Activated CD4-positive, alpha-beta memory T cell treated with anti-CD3 and anti-CD28 coated beads, Interleukin-2, amount 10 ng/mL, durations not matched to agents 7 days and 5 days (primary cell): ENCODE measurements at regions not wholly inside any gene's neighbourhood (a gene's known extent, or its start where the extent isn't known, plus 50 kb on each side); places are given as distances from the start of the nearest gene placed in this dataset.

ENCODE experiments used
- CTCF ChIA-PET: fragments of 350-600 bp; sonication (Branson Sonifier 250); formaldehyde crosslinking; loops from one replicate; lab custom pipeline; 2021; ENCODE audit warnings: antibody characterized with exemption, inconsistent platforms; lab: Charles Lee
- POLR2A ChIA-PET: fragments of 350-600 bp; sonication (Branson Sonifier 250); formaldehyde crosslinking; loops from one replicate; lab custom pipeline; 2021; ENCODE audit warnings: antibody characterized with exemption; lab: Charles Lee
- DNase-seq: peaks from one replicate; pipeline ENCODE4 v3.0.0-alpha.2; 2020
- H3K27ac Mint-ChIP-seq: one replicate; pipeline ENCODE4 v1.8.0; 2021; ENCODE audit warnings: mild to moderate bottlenecking, mixed read lengths
- H3K27me3 Mint-ChIP-seq: one replicate; pipeline ENCODE4 v1.8.0; 2021; ENCODE audit warnings: mixed read lengths
- H3K36me3 Mint-ChIP-seq: one replicate; pipeline ENCODE4 v1.8.0; 2021; ENCODE audit warnings: low read depth, mixed read lengths
- H3K4me1 Mint-ChIP-seq: one replicate; pipeline ENCODE4 v1.8.0; 2021; ENCODE audit warnings: mixed read lengths
- H3K4me3 Mint-ChIP-seq: one replicate; pipeline ENCODE4 v1.8.0; 2021; ENCODE audit warnings: mild to moderate bottlenecking, mixed read lengths
- H3K9me3 Mint-ChIP-seq: one replicate; pipeline ENCODE4 v1.8.0; 2021; ENCODE audit warnings: mixed read lengths

DNA sequence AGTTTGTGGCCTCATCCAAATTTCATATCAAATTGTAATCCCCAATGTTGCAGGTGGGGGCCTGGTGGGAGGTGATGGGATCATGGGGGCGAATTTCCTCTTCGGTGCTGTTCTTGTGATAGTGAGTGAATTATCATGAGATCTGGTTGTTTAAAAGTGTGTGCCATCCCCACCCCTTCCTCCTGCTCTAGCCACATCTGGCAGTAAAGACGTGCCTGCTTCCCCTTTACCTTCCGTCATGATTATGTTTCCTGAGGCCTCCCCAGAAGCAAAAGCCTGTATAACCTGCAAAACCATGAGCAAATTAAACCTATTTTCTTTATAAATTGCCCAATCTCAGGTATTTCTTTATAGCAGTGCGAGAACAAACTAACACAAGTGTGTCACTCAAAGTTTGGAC, 71.0 kb upstream of the MOCS2 start:
- CTCF ChIA-PET: no interaction called here
- no peaks in the 10 kb centered on the region for H3K4me1 Mint-ChIP-seq
- H3K27ac Mint-ChIP-seq: no peak overlapping the region
- H3K27me3 Mint-ChIP-seq: peaks cover 3% of the 10 kb centered on the region
- H3K9me3 Mint-ChIP-seq: no peaks in the 10 kb centered on the region
- H3K36me3 Mint-ChIP-seq: no peaks in the 10 kb centered on the region
- H3K4me3 Mint-ChIP-seq: no peak overlapping the region
- DNase-seq: no peak
- POLR2A ChIA-PET: no interaction called here

DNA sequence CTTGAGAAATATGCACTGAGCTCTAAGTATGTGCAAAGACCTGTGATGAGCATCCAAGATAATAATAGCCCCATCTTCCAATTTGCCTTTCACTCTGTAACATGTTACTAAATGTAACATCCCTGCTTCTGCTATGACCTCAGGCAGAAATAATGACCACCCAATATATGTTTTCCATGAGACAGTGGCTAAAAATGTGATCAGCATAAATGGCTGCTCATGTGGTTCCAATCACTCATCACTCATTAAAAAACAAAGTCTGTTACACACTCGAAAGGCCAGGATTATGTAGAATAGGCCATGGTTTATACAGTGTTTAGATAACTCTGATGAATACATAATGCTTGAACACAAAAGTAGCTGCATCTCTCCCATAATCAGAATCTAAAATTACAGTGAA, 71.4 kb upstream of the MOCS2 start:
- Mint-ChIP-seq H3K27me3 (peaks cover 3% of the 10 kb centered on the region), H3K4me1 (no peaks in the 10 kb centered on the region), H3K36me3 (no peaks in the 10 kb centered on the region), H3K27ac (no peak overlapping the region), H3K9me3 (no peaks in the 10 kb centered on the region), H3K4me3 (no peak overlapping the region)
- CTCF ChIA-PET: no interaction called here
- POLR2A ChIA-PET: no interaction called here
- DNase-seq: no peak

GRCh38 chr5:53183880-53184279, 74.3 kb upstream of the MOCS2 start:
- Mint-ChIP-seq H3K9me3 (peaks cover 1% of the 10 kb centered on the region), H3K4me3 (no peak overlapping the region), H3K36me3 (no peaks in the 10 kb centered on the region), H3K27ac (no peak overlapping the region), H3K4me1 (peaks cover 2% of the 10 kb centered on the region), H3K27me3 (no peaks in the 10 kb centered on the region)
- DNase-seq: no peak
- ChIA-PET POLR2A (no interaction called here), CTCF (no interaction called here)

DNA sequence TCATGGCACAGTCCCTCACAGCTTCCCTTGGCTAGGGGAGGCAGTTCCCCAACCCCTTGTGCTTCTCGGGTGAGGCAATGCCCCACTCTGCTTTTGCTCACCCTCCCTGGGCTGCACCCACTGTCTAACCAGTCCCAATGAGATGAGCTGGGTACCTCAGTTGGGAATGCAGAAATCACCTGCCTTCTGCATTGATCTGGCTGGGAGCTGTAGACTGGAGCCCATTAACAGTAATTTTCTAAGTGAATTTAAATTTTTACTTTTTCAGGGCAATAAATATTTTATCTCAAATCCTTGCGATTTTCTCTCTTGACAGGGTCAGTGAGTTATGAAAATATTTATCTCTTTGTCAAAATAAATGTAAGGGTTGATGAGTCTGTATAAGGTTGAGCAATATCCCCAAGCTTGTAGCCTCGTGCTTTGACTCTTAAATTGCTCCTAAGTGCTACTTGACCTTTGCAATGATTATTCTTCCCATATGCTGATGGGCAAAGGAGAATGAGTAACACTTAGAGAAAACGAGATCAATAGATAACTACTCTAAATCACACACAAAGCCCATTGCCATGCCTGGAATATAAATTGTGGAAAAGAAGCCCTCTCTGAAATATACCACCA, 82.1 kb upstream of the MOCS2 start:
- Mint-ChIP-seq H3K27ac (no peak overlapping the region), H3K4me3 (no peak overlapping the region), H3K27me3 (peaks cover 18% of the 10 kb centered on the region), H3K9me3 (peaks cover 5% of the 10 kb centered on the region), H3K36me3 (no peaks in the 10 kb centered on the region), H3K4me1 (peaks cover 2% of the 10 kb centered on the region)
- DNase-seq: no peak
- ChIA-PET POLR2A (no interaction called here), CTCF (no interaction called here)

DNA sequence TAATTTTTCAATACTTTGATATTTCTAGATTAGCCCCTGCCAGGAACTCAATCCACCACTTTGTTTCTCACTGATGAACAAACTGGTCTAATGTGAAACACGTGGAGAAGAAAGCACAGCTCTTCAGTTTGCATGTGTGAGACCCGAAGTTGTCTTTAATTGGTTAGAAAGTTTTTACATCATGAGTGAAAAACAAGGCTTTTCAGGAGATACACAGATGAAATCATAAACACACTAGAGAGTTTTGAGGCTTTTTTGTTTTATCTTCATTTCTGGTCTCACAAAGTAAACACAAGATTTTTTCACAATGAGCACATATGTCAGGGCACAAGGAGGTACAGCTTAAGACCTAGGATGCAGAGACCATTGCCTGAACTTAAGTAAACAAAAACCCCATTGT, 84.5 kb upstream of the MOCS2 start:
- Mint-ChIP-seq H3K27ac (no peak overlapping the region), H3K4me1 (no peaks in the 10 kb centered on the region), H3K27me3 (peaks cover 20% of the 10 kb centered on the region), H3K36me3 (no peaks in the 10 kb centered on the region), H3K4me3 (no peak overlapping the region), H3K9me3 (peaks cover 4% of the 10 kb centered on the region)
- ChIA-PET POLR2A (no interaction called here), CTCF (no interaction called here)
- no peak for DNase-seq

DNA sequence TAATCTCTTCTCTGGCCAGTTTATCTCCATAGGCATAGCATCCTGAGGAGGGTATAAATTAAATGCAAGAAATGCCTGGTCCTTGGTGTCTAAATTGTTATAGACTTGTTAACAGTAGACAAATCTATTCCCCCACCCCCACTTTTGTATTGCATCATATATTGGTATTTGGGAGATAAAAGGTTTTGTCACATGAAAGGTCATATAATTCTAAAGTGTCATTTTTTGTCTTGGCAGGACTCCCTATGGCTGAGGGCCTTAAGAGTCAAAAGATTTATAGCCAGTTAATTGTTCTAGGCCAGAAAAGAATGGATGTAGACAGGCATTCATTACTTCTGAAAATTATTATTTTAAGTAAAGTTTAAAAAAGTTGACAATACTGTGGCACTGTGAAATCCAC, 90.3 kb upstream of the MOCS2 start:
- H3K36me3 Mint-ChIP-seq: no peaks in the 10 kb centered on the region
- no peaks in the 10 kb centered on the region for H3K9me3 Mint-ChIP-seq
- no peaks in the 10 kb centered on the region for H3K4me1 Mint-ChIP-seq
- H3K27ac Mint-ChIP-seq: no peak overlapping the region
- ChIA-PET POLR2A (no interaction called here), CTCF (no interaction called here)
- H3K4me3 Mint-ChIP-seq: no peak overlapping the region
- no peak for DNase-seq
- H3K27me3 Mint-ChIP-seq: peaks cover 12% of the 10 kb centered on the region

GRCh38 chr5:53200306-53200705, 90.7 kb upstream of the MOCS2 start:
- ChIA-PET CTCF (no interaction called here), POLR2A (no interaction called here)
- Mint-ChIP-seq H3K27ac (no peak overlapping the region), H3K9me3 (no peaks in the 10 kb centered on the region), H3K4me3 (no peak overlapping the region), H3K27me3 (peaks cover 10% of the 10 kb centered on the region), H3K4me1 (no peaks in the 10 kb centered on the region), H3K36me3 (no peaks in the 10 kb centered on the region)
- no peak for DNase-seq

DNA sequence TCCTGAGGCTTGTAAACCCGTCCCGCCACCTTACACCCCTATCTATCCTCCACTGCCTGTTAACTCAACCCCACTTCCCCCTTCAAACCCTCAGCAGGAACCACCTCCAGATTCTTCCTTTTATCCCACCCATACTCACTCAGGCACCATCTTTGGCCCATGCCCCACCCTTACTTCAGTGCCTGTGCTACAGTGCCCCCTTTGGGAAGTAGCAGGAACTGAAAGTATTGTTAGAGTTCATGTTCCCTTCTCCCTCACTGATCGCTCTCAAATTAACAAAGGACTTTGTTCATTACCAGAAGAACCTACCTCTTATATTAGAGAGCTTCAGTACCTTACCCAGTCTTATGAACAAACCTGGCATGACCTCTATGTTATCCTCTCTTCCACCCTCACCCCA, 92.2 kb upstream of the MOCS2 start:
- POLR2A ChIA-PET: no interaction called here
- CTCF ChIA-PET: no interaction called here
- peaks cover 2% of the 10 kb centered on the region for H3K27me3 Mint-ChIP-seq

DNA sequence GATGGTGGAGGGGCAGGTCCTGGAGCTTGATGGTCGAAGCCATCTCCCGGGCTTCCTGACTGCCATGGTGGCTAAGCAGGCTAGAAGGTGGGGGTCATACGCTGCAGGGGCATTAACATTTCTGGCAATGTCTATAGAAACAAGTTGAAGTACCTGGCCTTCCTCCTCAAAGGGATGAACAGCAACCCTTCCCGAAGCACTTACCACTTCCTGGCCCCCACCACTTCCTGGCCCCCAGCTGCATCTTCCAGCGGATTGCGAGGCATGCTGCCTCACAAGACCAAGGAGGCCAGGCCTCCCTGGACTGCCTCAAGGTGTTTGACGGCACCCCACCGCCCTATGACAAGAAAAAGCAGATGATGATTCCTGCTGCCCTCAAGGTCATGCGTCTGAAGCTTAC, 97.0 kb upstream of the MOCS2 start:
- DNase-seq: no peak
- H3K9me3 Mint-ChIP-seq: no peaks in the 10 kb centered on the region
- ChIA-PET CTCF (no interaction called here), POLR2A (no interaction called here)
- H3K27ac Mint-ChIP-seq: no peak overlapping the region
- H3K36me3 Mint-ChIP-seq: no peaks in the 10 kb centered on the region
- H3K4me1 Mint-ChIP-seq: no peaks in the 10 kb centered on the region
- peaks cover 2% of the 10 kb centered on the region for H3K27me3 Mint-ChIP-seq
- no peak overlapping the region for H3K4me3 Mint-ChIP-seq

More for the DNA sequence above, 92.2 kb upstream of the MOCS2 start:
- Mint-ChIP-seq H3K4me1 (no peaks in the 10 kb centered on the region), H3K9me3 (no peaks in the 10 kb centered on the region), H3K27ac (no peak overlapping the region), H3K36me3 (no peaks in the 10 kb centered on the region), H3K4me3 (no peak overlapping the region)
- no peak for DNase-seq

- no peak overlapping the region for H3K4me3 Mint-ChIP-seq
- ChIA-PET CTCF (no interaction called here), POLR2A (no interaction called here)
- no peaks in the 10 kb centered on the region for H3K4me1 Mint-ChIP-seq
- no peaks in the 10 kb centered on the region for H3K9me3 Mint-ChIP-seq
- no peak overlapping the region for H3K27ac Mint-ChIP-seq
- H3K36me3 Mint-ChIP-seq: no peaks in the 10 kb centered on the region
- no peak for DNase-seq
- peaks cover 2% of the 10 kb centered on the region for H3K27me3 Mint-ChIP-seq
Observed at GRCh38 chr5:53211799-53212198, 102.2 kb upstream of the MOCS2 start.

- DNase-seq: no peak
- no peaks in the 10 kb centered on the region for H3K4me1 Mint-ChIP-seq
- no peaks in the 10 kb centered on the region for H3K27me3 Mint-ChIP-seq
- no peaks in the 10 kb centered on the region for H3K36me3 Mint-ChIP-seq
- POLR2A ChIA-PET: no interaction called here
- no peaks in the 10 kb centered on the region for H3K9me3 Mint-ChIP-seq
- CTCF ChIA-PET: no interaction called here
- H3K27ac Mint-ChIP-seq: no peak overlapping the region
- no peak overlapping the region for H3K4me3 Mint-ChIP-seq
Observed at GRCh38 chr5:53219174-53219573, 109.6 kb upstream of the MOCS2 start.

DNA sequence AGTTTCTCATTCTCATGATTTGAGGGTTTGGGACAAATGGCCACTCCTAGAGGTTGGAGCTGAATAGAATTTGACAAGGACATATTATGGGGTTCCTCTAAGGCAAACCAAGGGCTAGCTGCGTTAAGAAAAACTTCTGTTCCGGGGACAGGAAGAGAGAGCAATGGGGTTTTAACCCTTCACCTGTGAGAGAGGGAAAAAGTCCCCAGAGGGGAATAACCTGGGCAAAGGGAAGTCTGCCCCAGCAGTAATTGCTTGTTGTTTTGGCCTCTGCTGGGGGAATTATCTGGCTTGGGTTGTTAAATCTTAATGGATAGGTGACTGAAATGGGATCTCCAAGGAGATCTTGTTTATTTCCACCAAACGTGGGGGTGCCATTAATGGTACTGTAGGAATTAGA, 110.1 kb upstream of the MOCS2 start:
- no peak for DNase-seq
- no peak overlapping the region for H3K27ac Mint-ChIP-seq
- no peak overlapping the region for H3K4me3 Mint-ChIP-seq
- no peaks in the 10 kb centered on the region for H3K4me1 Mint-ChIP-seq
- H3K27me3 Mint-ChIP-seq: no peaks in the 10 kb centered on the region
- CTCF ChIA-PET: no interaction called here
- POLR2A ChIA-PET: no interaction called here
- no peaks in the 10 kb centered on the region for H3K36me3 Mint-ChIP-seq
- no peaks in the 10 kb centered on the region for H3K9me3 Mint-ChIP-seq

DNA sequence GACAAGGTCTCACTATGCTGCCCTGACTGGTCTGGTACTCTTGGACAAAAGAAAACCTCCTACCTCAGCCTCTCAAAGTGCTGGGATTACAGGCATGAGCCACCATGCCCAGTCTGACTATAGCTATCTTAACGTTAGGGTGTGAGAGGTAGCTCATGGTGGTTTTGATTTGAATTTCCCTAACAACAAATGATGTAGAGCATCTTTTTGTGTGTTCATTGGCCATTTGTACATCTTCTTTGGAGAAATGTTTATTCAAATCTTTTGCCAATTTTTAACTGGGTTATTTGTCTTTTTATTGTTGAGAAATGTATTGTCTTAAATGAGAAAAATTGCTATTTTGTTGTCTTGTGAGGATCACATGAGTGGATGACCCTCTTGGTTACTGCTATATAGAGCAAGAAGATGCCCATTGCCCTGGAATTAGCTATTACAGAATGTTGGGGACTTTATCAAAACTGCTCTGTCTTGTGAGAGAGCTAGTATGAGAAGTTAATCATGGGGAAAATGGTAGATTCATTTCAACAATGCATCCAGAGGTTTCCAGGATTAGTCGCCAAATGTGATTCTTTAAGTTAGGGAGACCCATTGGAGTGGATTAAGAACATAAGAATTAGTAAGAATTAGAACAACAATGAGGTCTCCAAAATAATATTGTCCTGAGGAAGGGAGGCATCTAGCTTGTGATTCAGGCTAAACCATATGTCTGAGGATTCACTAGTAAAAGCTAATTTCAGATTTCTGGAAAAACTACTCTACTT, 124.3 kb upstream of the MOCS2 start:
- POLR2A ChIA-PET: no interaction called here
- Mint-ChIP-seq H3K36me3 (no peaks in the 10 kb centered on the region), H3K4me3 (no peak overlapping the region), H3K27me3 (no peaks in the 10 kb centered on the region), H3K4me1 (no peaks in the 10 kb centered on the region), H3K27ac (no peak overlapping the region), H3K9me3 (no peaks in the 10 kb centered on the region)
- CTCF ChIA-PET: no interaction called here
- no peak for DNase-seq

GRCh38 chr5:53236683-53237082, 127.1 kb upstream of the MOCS2 start:
- ChIA-PET POLR2A (no interaction called here), CTCF (interaction anchor here (0.6 kb wide), 1 partner anchor 1669 kb away, joined by 4 read pairs; no protein-coding TSS in a partner anchor)
- peaks cover 4% of the 10 kb centered on the region for H3K27me3 Mint-ChIP-seq
- DNase-seq: no peak
- no peaks in the 10 kb centered on the region for H3K9me3 Mint-ChIP-seq
- H3K4me3 Mint-ChIP-seq: no peak overlapping the region
- H3K36me3 Mint-ChIP-seq: no peaks in the 10 kb centered on the region
- no peaks in the 10 kb centered on the region for H3K4me1 Mint-ChIP-seq
- no peak overlapping the region for H3K27ac Mint-ChIP-seq
